ENCODE measurements at regions not wholly inside any gene's neighbourhood (a gene's known extent, or its start where the extent isn't known, plus 50 kb on each side); places are given as distances from the start of the nearest gene placed in this dataset.

- DNase-seq = no peak
Measured at GRCh38 chr2:120869036-120869729, 133.5 kb downstream of the GLI2 start.

GRCh38 chr2:120869730-120870466 lies 134.2 kb downstream of the GLI2 start:
- no peak for DNase-seq

- no peak for DNase-seq
Measured at GRCh38 chr2:120870467-120870788, 134.8 kb downstream of the GLI2 start.

- no peak for DNase-seq
Measured at GRCh38 chr2:120871016-120871635, 135.5 kb downstream of the GLI2 start.

- DNase-seq = no peak
Measured at GRCh38 chr2:120871881-120872620, 136.4 kb downstream of the GLI2 start.

GRCh38 chr2:120873958-120874887 lies 138.6 kb downstream of the GLI2 start:
- DNase-seq = no peak

GRCh38 chr2:120874888-120875275 lies 139.2 kb downstream of the GLI2 start:
- no peak for DNase-seq

GRCh38 chr2:120875431-120875830 lies 139.8 kb downstream of the GLI2 start:
- DNase-seq = no peak

- DNase-seq = no peak
Measured at GRCh38 chr2:120876526-120877280, 141.0 kb downstream of the GLI2 start.

- no peak for DNase-seq
Measured at GRCh38 chr2:120877409-120877808, 141.7 kb downstream of the GLI2 start.

GRCh38 chr2:120878970-120879369 lies 143.3 kb downstream of the GLI2 start:
- no peak for DNase-seq

GRCh38 chr2:120879431-120880295 lies 144.0 kb downstream of the GLI2 start:
- no peak for DNase-seq

GRCh38 chr2:120880381-120880780 lies 144.7 kb downstream of the GLI2 start:
- DNase-seq = no peak

- no peak for DNase-seq
Measured at GRCh38 chr2:120881981-120882788, 146.5 kb downstream of the GLI2 start.

GRCh38 chr2:120883607-120884440 lies 148.2 kb downstream of the GLI2 start:
- DNase-seq = no peak

- DNase-seq = no peak
Measured at GRCh38 chr2:120884472-120885290, 149.0 kb downstream of the GLI2 start.

- no peak for DNase-seq
Measured at GRCh38 chr2:120885321-120885720, 149.7 kb downstream of the GLI2 start.

- DNase-seq = no peak
Measured at GRCh38 chr2:120885749-120886148, 150.1 kb downstream of the GLI2 start.

All from activated naive CD4-positive, alpha-beta T cell treated with Interleukin-2 at 50 U/mL for 16 hours (primary cell).